ENCODE measurements at regions not wholly inside any gene's neighbourhood (a gene's known extent, or its start where the extent isn't known, plus 50 kb on each side); places are given as distances from the start of the nearest gene placed in this dataset.

DNA sequence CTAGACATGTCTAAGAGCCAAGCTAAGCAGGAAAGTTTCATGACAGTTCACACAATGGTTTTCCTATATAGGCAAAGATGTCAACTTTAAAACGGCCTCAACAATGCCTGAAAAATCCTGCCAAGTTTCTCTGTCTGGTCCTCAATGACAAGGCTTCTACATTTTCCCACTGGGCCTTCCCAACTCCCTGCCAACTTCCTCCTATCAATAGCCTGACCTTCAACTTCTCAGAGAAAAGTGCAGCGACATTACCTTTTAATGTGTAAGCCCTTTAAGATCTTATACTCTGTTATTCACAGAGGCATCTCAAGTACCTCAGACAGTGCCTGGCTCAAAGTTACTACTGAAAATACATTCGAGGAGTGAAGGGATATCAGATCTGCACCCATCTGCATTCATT, 56.2 kb upstream of the BTBD3 start:
- TF ChIP-seq EZH2phosphoT487 (IDR thresholded peaks at IDR 0.05; ENCODE audit: low read depth) (no peak), CTCF (IDR thresholded peaks at IDR 0.05; ENCODE audit: low read depth, low read length) (no peak)

Data from OCI-LY3 (cell line).